H1 (cell line): ENCODE measurements at regions not wholly inside any gene's neighbourhood (a gene's known extent, or its start where the extent isn't known, plus 50 kb on each side); places are given as distances from the start of the nearest gene placed in this dataset.

Source experiments
- CTCF ChIA-PET: fragments of 300-600 bp; sonication (Branson Sonifier 250); formaldehyde crosslinking; loops from one replicate; lab custom pipeline; 2021; ENCODE audit not compliant: partially characterized antibody; lab: Charles Lee
- POLR2A ChIA-PET: fragments of 300-600 bp; sonication (Branson Sonifier 250); formaldehyde crosslinking; loops from one replicate; lab custom pipeline; 2021; ENCODE audit warnings: inconsistent platforms; ENCODE audit not compliant: partially characterized antibody; lab: Charles Lee
- DNase-seq, 2 experiments: peaks; one replicate each; pipeline versions ENCODE4 v3.0.0 to v3.0.0-alpha.2; 2010 to 2022; ENCODE audit warnings: low spot score in 2 of 2, low read depth in 1 of 2, mixed read lengths in 1 of 2
- FAIRE-seq: peaks from 2 replicates; lab custom pipeline; 2011; peaks lifted over from hg19 to GRCh38; lab: Jason Lieb, UNC
- H2AFZ ChIP-seq: 2 replicates; pipeline ENCODE4 v1.8.1; 2012; ENCODE audit warnings: low read length, inconsistent platforms
- H2AK5ac ChIP-seq: 2 replicates; pipeline ENCODE4 v1.6.1; 2013; ENCODE audit warnings: low read depth, low read length
- H2BK120ac ChIP-seq: replicated peaks from 2 replicates; pipeline ENCODE3; 2013; ENCODE audit warnings: low read depth, low read length, inconsistent platforms
- H2BK12ac ChIP-seq: 2 replicates; pipeline ENCODE4 v1.6.1; 2013; ENCODE audit warnings: low read depth, low read length
- H2BK15ac ChIP-seq: 2 replicates; pipeline ENCODE4 v1.6.1; 2013; ENCODE audit warnings: low read length
- H2BK20ac ChIP-seq: 2 replicates; pipeline ENCODE4 v1.6.1; 2013; ENCODE audit warnings: low read length
- H2BK5ac ChIP-seq: 2 replicates; pipeline ENCODE4 v1.6.1; 2013; ENCODE audit warnings: low read depth, low read length
- H3K14ac ChIP-seq: 2 replicates; pipeline ENCODE4 v1.6.1; 2013; ENCODE audit warnings: inconsistent platforms; ENCODE audit not compliant: insufficient read length
- H3K18ac ChIP-seq: 2 replicates; pipeline ENCODE4 v1.6.1; 2013; ENCODE audit warnings: low read length; ENCODE audit errors: extremely low read depth
- H3K23ac ChIP-seq: 2 replicates; pipeline ENCODE4 v1.6.1; 2013; ENCODE audit warnings: inconsistent platforms; ENCODE audit not compliant: insufficient read length
- H3K23me2 ChIP-seq: 2 replicates; pipeline ENCODE4 v1.6.1; 2013; ENCODE audit warnings: low read depth, low read length
- H3K27ac ChIP-seq: 2 replicates; pipeline ENCODE4 v1.6.1; 2011; ENCODE audit warnings: low read depth, low read length, inconsistent platforms
- H3K27me3 ChIP-seq, 4 experiments: replicated peaks in 1 of 4; 1 replicate in 1 of 4; 2 replicates in 3 of 4; pipeline versions ENCODE4 v1.6.1 to v1.8.1; 2011 to 2013; ENCODE audit warnings: low read length in 3 of 4, mild to moderate bottlenecking in 3 of 4, inconsistent platforms in 2 of 4, mixed read lengths in 2 of 4, moderate library complexity in 1 of 4; ENCODE audit not compliant: control insufficient read depth in 3 of 4, insufficient read depth in 3 of 4; ENCODE audit errors: extremely low read depth in 1 of 4
- H3K36me3 ChIP-seq, 4 experiments: 2 replicates each; pipeline versions ENCODE4 v1.6.1 to v1.8.1; 2011 to 2013; ENCODE audit warnings: mild to moderate bottlenecking in 4 of 4, low read length in 3 of 4, moderate library complexity in 2 of 4, control low read depth in 1 of 4, inconsistent platforms in 1 of 4; ENCODE audit not compliant: insufficient read depth in 4 of 4, control insufficient read depth in 2 of 4
- H3K4ac ChIP-seq: replicated peaks from 2 replicates; pipeline ENCODE3; 2013; ENCODE audit warnings: low read length, low read depth, mixed read lengths, inconsistent platforms; ENCODE audit not compliant: insufficient read length
- H3K4me1 ChIP-seq, 4 experiments: replicated peaks in 1 of 4; 1 replicate in 1 of 4; 2 replicates in 3 of 4; pipeline versions ENCODE4 v1.6.1 to v1.8.1; 2011 to 2013; ENCODE audit warnings: low read length in 3 of 4, inconsistent platforms in 2 of 4, mixed read lengths in 1 of 4; ENCODE audit not compliant: insufficient read depth in 4 of 4, control insufficient read depth in 3 of 4
- H3K4me2 ChIP-seq, 2 experiments: 2 replicates each; pipeline versions ENCODE4 v1.6.1 to v1.8.1; 2011 to 2013; ENCODE audit warnings: low read depth in 2 of 2, low read length in 2 of 2, control low read depth in 1 of 2, inconsistent platforms in 1 of 2, mild to moderate bottlenecking in 1 of 2; ENCODE audit not compliant: insufficient read depth in 1 of 2
- H3K4me3 ChIP-seq, 4 experiments: fragments of 200-600, 300-600 bp in 1 of 4; sonication (generic), shearing (Covaris generic), sonication (Bioruptor Twin) in 1 of 4; 2 replicates each; pipeline versions ENCODE4 v1.5.1 to v1.8.1; 2011 to 2016; ENCODE audit warnings: low read length in 4 of 4, low read depth in 3 of 4, control low read depth in 2 of 4, inconsistent platforms in 2 of 4, mild to moderate bottlenecking in 2 of 4, mixed read lengths in 1 of 4, moderate library complexity in 1 of 4; ENCODE audit not compliant: insufficient read depth in 2 of 4; ENCODE audit errors: extremely low read depth in 1 of 4
- H3K56ac ChIP-seq: replicated peaks from 2 replicates; pipeline ENCODE3; 2013; ENCODE audit warnings: low read depth, mild to moderate bottlenecking, mixed read lengths, low read length, inconsistent platforms; ENCODE audit not compliant: insufficient read length
- H3K79me1 ChIP-seq: 2 replicates; pipeline ENCODE4 v1.6.1; 2013; ENCODE audit warnings: low read depth, low read length, control low read depth
- H3K79me2 ChIP-seq, 2 experiments: 2 replicates each; pipeline versions ENCODE4 v1.6.1 to v1.8.1; 2012 to 2013; ENCODE audit warnings: low read length in 2 of 2, mild to moderate bottlenecking in 2 of 2, inconsistent platforms in 1 of 2; ENCODE audit not compliant: insufficient read depth in 2 of 2, control insufficient read depth in 1 of 2
- H3K9ac ChIP-seq, 4 experiments: replicated peaks in 1 of 4; 1 replicate in 1 of 4; 2 replicates in 3 of 4; pipeline versions ENCODE4 v1.6.1 to v1.8.1; 2011 to 2013; ENCODE audit warnings: low read depth in 3 of 4, low read length in 3 of 4, control low read depth in 2 of 4, mild to moderate bottlenecking in 2 of 4, moderate library complexity in 2 of 4, inconsistent platforms in 1 of 4; ENCODE audit errors: extremely low read depth in 1 of 4
- H3K9me3 ChIP-seq, 2 experiments: 2 replicates each; pipeline versions ENCODE4 v1.6.1 to v1.8.1; 2012 to 2013; ENCODE audit warnings: mild to moderate bottlenecking in 2 of 2, moderate library complexity in 2 of 2, control low read depth in 1 of 2, inconsistent platforms in 1 of 2, low read depth in 1 of 2, low read length in 1 of 2, mixed read lengths in 1 of 2; ENCODE audit not compliant: insufficient read depth in 2 of 2
- H4K20me1 ChIP-seq, 2 experiments: replicated peaks in 1 of 2; 2 replicates each; pipeline versions ENCODE3 to v1.8.1; 2011 to 2013; ENCODE audit warnings: inconsistent platforms in 2 of 2, low read length in 2 of 2, mild to moderate bottlenecking in 1 of 2; ENCODE audit not compliant: insufficient read depth in 2 of 2, control insufficient read depth in 1 of 2
- H4K5ac ChIP-seq: 2 replicates; pipeline ENCODE4 v1.6.1; 2013; ENCODE audit warnings: low read length, low read depth, mixed read lengths, inconsistent platforms; ENCODE audit not compliant: insufficient read length
- H4K8ac ChIP-seq: 2 replicates; pipeline ENCODE4 v1.8.0; 2013; ENCODE audit warnings: mild to moderate bottlenecking, moderate library complexity, low read length, inconsistent platforms; ENCODE audit not compliant: insufficient read depth; ENCODE audit errors: extremely low read depth
- H4K91ac ChIP-seq: replicated peaks from 2 replicates; pipeline ENCODE3; 2013; ENCODE audit warnings: low read length, mixed read lengths, inconsistent platforms; ENCODE audit not compliant: insufficient read length
- HDAC2 ChIP-seq, 2 experiments: fragments of 300-600 bp in 1 of 2; sonication (generic) in 1 of 2; IDR thresholded peaks; 2 replicates each; pipeline ENCODE4 v1.6.1; 2011 to 2012; ENCODE audit warnings: low read depth in 2 of 2, low read length in 2 of 2, mild to moderate bottlenecking in 2 of 2, moderate library complexity in 2 of 2, borderline replicate concordance in 1 of 2, inconsistent platforms in 1 of 2
- NANOG ChIP-seq: IDR thresholded peaks from 2 replicates; pipeline ENCODE4 v1.6.1; 2011; ENCODE audit warnings: low read length, low read depth, mild to moderate bottlenecking, inconsistent platforms; ENCODE audit not compliant: insufficient read depth, poor library complexity, severe bottlenecking
- RAD21 ChIP-seq, 2 experiments: IDR thresholded peaks in 1 of 2; conservative IDR thresholded peaks in 1 of 2; 2 replicates each; pipeline ENCODE4 v1.6.1; 2011; ENCODE audit warnings: low read depth in 2 of 2, low read length in 2 of 2, improper control_type of control experiment in 1 of 2, inconsistent platforms in 1 of 2, mild to moderate bottlenecking in 1 of 2, moderate library complexity in 1 of 2
- SP2 ChIP-seq: IDR thresholded peaks from 2 replicates; pipeline ENCODE4 v1.6.1; 2012; ENCODE audit warnings: mild to moderate bottlenecking, low read length, inconsistent platforms
- WGBS, 2 experiments: shearing (Covaris generic) in 1 of 2; methylation state at CpG; one replicate each; pipeline versions ENCODE4 v1.1.6 to v1.1.7; 2013 to 2015; ENCODE audit warnings: low lambda C conversion rate in 2 of 2, mixed read lengths in 2 of 2, inconsistent platforms in 1 of 2, low coverage in 1 of 2, missing lambda C conversion rate in 1 of 2; ENCODE audit not compliant: insufficient replicate concordance in 2 of 2, insufficient coverage in 1 of 2, insufficient read length in 1 of 2; ENCODE audit errors: extremely low coverage in 1 of 2, missing lambda C conversion rate in 1 of 2; 5-methylcytosine and 5-hydroxymethylcytosine counted together

DNA sequence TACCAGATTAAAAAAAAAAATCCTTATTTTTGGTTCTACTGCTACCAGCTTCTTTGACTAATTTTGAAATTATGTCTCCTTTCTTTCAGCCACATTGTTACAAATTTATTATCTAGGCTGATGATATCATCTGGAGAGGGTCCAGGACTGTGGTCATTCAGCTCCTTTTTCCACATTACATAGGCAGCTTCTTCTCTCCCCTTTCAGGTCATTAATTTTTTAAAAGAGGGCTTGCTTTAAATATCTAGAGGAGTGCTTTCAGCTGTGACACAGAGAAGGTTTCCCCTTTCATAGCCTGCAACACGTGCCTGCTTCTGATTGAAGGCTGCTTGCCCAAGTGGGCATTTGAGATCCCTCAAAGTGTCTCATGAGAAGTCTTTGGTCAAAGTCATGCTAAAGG, 155.7 kb upstream of the PAPPA start:
- H4K8ac ChIP-seq: no peak overlapping the region
- no peaks in the 10 kb centered on the region for H3K79me2 ChIP-seq
- TF ChIP-seq HDAC2 (IDR thresholded peaks at IDR 0.05; ENCODE audit: borderline replicate concordance in 1 of 2, low read depth in 2 of 2, low read length in 2 of 2) (no peak), SP2 (no peak), RAD21 (IDR thresholded peaks at IDR 0.05 in 1 of 2, conservative IDR thresholded peaks at IDR 0.05 in 1 of 2; ENCODE audit: low read depth in 2 of 2, low read length in 2 of 2) (no peak), NANOG (no peak)
- H2BK120ac ChIP-seq: no peak overlapping the region
- no peak overlapping the region for H2AK5ac ChIP-seq
- H2AFZ ChIP-seq: no peak overlapping the region
- H2BK20ac ChIP-seq: no peak overlapping the region
- 88% methylated on average over 1 of the region's 1 CpG; no CpG with 5 or more reads in 1 of the 2 experiments for WGBS, 2 experiments
- H4K5ac ChIP-seq: no peak overlapping the region
- H3K9ac ChIP-seq: no peak overlapping the region
- FAIRE-seq (no peak), DNase-seq (no peak)
- H3K56ac ChIP-seq: no peak overlapping the region
- H3K23ac ChIP-seq: no peak overlapping the region
- H3K4ac ChIP-seq: no peak overlapping the region
- ChIA-PET CTCF (interaction anchor here (0.6 to 3.6 kb wide), 5 partner anchors 9 to 114 kb away, joined by 3 to 19 read pairs (median 4); no protein-coding TSS in a partner anchor), POLR2A (no interaction called here)
- H3K9me3 ChIP-seq: no peaks in the 10 kb centered on the region
- H3K18ac ChIP-seq: no peak overlapping the region
- no peak overlapping the region for H3K27ac ChIP-seq
- no peak overlapping the region for H3K14ac ChIP-seq
- no peaks in the 10 kb centered on the region for H3K4me1 ChIP-seq
- H3K79me1 ChIP-seq: no peaks in the 10 kb centered on the region
- no peaks in the 10 kb centered on the region for H4K20me1 ChIP-seq
- no peak overlapping the region for H3K4me2 ChIP-seq
- no peaks in the 10 kb centered on the region; the same call in 1 of the 2 replicates for H3K23me2 ChIP-seq
- H2BK15ac ChIP-seq: no peak overlapping the region
- H2BK12ac ChIP-seq: no peak overlapping the region
- H3K4me3 ChIP-seq: no peak overlapping the region
- H3K36me3 ChIP-seq: no peaks in the 10 kb centered on the region
- no peak overlapping the region for H4K91ac ChIP-seq
- H2BK5ac ChIP-seq: no peak overlapping the region
- peaks cover 0 to 1% (median 0%) of the 10 kb centered on the region in 4 experiments; a peak in 1 of 7 replicates for H3K27me3 ChIP-seq
